ENCODE measurements at regions not wholly inside any gene's neighbourhood (a gene's known extent, or its start where the extent isn't known, plus 50 kb on each side); places are given as distances from the start of the nearest gene placed in this dataset.

DNA sequence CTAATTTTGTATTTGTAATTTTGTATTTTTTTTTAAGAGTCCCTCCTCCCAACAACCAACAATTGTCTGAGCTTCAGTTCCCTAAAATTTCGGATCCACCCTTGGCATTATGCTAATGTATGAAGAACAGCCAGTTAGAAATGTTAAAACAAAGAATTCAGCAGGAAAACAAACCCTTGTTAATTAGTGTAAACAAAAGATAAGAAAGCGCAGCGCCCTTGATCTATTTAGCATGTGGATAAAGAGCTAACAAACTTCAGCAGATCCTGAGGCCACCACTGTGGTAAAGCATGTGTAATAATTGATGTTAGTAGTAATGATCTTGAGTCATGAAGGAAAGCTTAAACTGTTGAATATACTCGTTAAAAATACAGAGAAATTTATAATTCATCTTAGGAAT, 199.8 kb downstream of the TMX1 start:
- TF ChIP-seq, protein P1, sequence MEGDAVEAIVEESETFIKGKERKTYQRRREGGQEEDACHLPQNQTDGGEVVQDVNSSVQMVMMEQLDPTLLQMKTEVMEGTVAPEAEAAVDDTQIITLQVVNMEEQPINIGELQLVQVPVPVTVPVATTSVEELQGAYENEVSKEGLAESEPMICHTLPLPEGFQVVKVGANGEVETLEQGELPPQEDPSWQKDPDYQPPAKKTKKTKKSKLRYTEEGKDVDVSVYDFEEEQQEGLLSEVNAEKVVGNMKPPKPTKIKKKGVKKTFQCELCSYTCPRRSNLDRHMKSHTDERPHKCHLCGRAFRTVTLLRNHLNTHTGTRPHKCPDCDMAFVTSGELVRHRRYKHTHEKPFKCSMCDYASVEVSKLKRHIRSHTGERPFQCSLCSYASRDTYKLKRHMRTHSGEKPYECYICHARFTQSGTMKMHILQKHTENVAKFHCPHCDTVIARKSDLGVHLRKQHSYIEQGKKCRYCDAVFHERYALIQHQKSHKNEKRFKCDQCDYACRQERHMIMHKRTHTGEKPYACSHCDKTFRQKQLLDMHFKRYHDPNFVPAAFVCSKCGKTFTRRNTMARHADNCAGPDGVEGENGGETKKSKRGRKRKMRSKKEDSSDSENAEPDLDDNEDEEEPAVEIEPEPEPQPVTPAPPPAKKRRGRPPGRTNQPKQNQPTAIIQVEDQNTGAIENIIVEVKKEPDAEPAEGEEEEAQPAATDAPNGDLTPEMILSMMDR (IDR thresholded peaks at IDR 0.05; ENCODE audit: insufficient read depth, low read length, poor library complexity, severe bottlenecking) = no peak
- TF ChIP-seq EZH2phosphoT487 (conservative IDR thresholded peaks at IDR 0.05; ENCODE audit: low read length) = no peak
